ENCODE measurements at regions not wholly inside any gene's neighbourhood (a gene's known extent, or its start where the extent isn't known, plus 50 kb on each side); places are given as distances from the start of the nearest gene placed in this dataset.
"Not testable (repeated sequence)": the region's sequence is repeated elsewhere in the genome, so short reads cannot be mapped to it uniquely, and the experiment has no call there.

GRCh38 chr6:147983581-147984366 lies 358.9 kb upstream of the SASH1 start:
- no peak for DNase-seq

- DNase-seq, result no peak
These were observed 355.8 kb upstream of the SASH1 start for GRCh38 chr6:147986846-147987245.

- DNase-seq, result no peak
These were observed 352.5 kb upstream of the SASH1 start for GRCh38 chr6:147990159-147990558.

GRCh38 chr6:147991961-147992360 lies 350.7 kb upstream of the SASH1 start:
- DNase-seq, result no peak

- DNase-seq, result no peak
These were observed 343.6 kb upstream of the SASH1 start for GRCh38 chr6:147999001-147999540.

GRCh38 chr6:148001844-148002642 lies 340.6 kb upstream of the SASH1 start:
- DNase-seq, result no peak

- DNase-seq, result no peak
These were observed 338.0 kb upstream of the SASH1 start for GRCh38 chr6:148004651-148005050.

- no peak for DNase-seq
These were observed 336.8 kb upstream of the SASH1 start for GRCh38 chr6:148005806-148006205.

- DNase-seq, result not testable (repeated sequence)
These were observed 332.1 kb upstream of the SASH1 start for GRCh38 chr6:148010516-148010915.

GRCh38 chr6:148016013-148016412 lies 326.6 kb upstream of the SASH1 start:
- DNase-seq, result no peak

- DNase-seq, result no peak
These were observed 321.5 kb upstream of the SASH1 start for GRCh38 chr6:148021165-148021564.

- no peak for DNase-seq
These were observed 320.9 kb upstream of the SASH1 start for GRCh38 chr6:148021699-148022098.

GRCh38 chr6:148022279-148022678 lies 320.4 kb upstream of the SASH1 start:
- not testable (repeated sequence) for DNase-seq

- DNase-seq, result no peak
These were observed 315.4 kb upstream of the SASH1 start for GRCh38 chr6:148027201-148027600.

GRCh38 chr6:148035806-148036390 lies 306.7 kb upstream of the SASH1 start:
- DNase-seq, result no peak

- peak; percentile 66 for DNase-seq
These were observed 305.1 kb upstream of the SASH1 start for GRCh38 chr6:148037496-148037895.

GRCh38 chr6:148041546-148041945 lies 301.1 kb upstream of the SASH1 start:
- no peak for DNase-seq

GRCh38 chr6:148042536-148042935 lies 300.1 kb upstream of the SASH1 start:
- no peak for DNase-seq

GRCh38 chr6:148044261-148044751 lies 298.3 kb upstream of the SASH1 start:
- peak; percentile 93 for DNase-seq

GRCh38 chr6:148044921-148045320 lies 297.7 kb upstream of the SASH1 start:
- DNase-seq, result no peak

GRCh38 chr6:148053209-148053608 lies 289.4 kb upstream of the SASH1 start:
- no peak for DNase-seq

GRCh38 chr6:148053796-148054195 lies 288.8 kb upstream of the SASH1 start:
- no peak for DNase-seq

GRCh38 chr6:148054219-148054618 lies 288.4 kb upstream of the SASH1 start:
- DNase-seq, result no peak

Measured in fibroblast of skin of back (primary cell).